Mesenchymal stem cell (in vitro differentiated cells and primary cell): ENCODE measurements at regions not wholly inside any gene's neighbourhood (a gene's known extent, or its start where the extent isn't known, plus 50 kb on each side); places are given as distances from the start of the nearest gene placed in this dataset.

ENCODE experiments used
- DNase-seq: peaks from one replicate; pipeline ENCODE4 v3.0.0-alpha.2; 2013
- H2AFZ ChIP-seq: one replicate; pipeline ENCODE4 v1.6.1; 2013; ENCODE audit warnings: low read depth, mild to moderate bottlenecking, control low read depth, inconsistent platforms, low read length, moderate library complexity
- H2AK5ac ChIP-seq: 2 replicates; pipeline ENCODE4 v1.6.1; 2013; ENCODE audit warnings: low read length, moderate library complexity, mild to moderate bottlenecking, inconsistent platforms; ENCODE audit not compliant: severe bottlenecking
- H2BK120ac ChIP-seq: one replicate; pipeline ENCODE4 v1.6.1; 2013; ENCODE audit warnings: low read depth, mild to moderate bottlenecking, inconsistent platforms, low read length, moderate library complexity
- H2BK12ac ChIP-seq, 2 experiments: one replicate each; pipeline ENCODE4 v1.6.1; 2013; ENCODE audit warnings: inconsistent platforms in 2 of 2, low read length in 2 of 2, mild to moderate bottlenecking in 2 of 2, moderate library complexity in 2 of 2, control low read depth in 1 of 2
- H2BK15ac ChIP-seq: one replicate; pipeline ENCODE4 v1.6.1; 2013; ENCODE audit warnings: mild to moderate bottlenecking, low read depth, inconsistent platforms; ENCODE audit not compliant: poor library complexity, severe bottlenecking
- H2BK5ac ChIP-seq: 2 replicates; pipeline ENCODE4 v1.6.1; 2013; ENCODE audit warnings: low read depth, mild to moderate bottlenecking, low read length, control low read depth, inconsistent platforms; ENCODE audit not compliant: poor library complexity, severe bottlenecking
- H3K14ac ChIP-seq, 2 experiments: one replicate each; pipeline ENCODE4 v1.6.1; 2013; ENCODE audit warnings: inconsistent platforms in 2 of 2, low read length in 2 of 2, control low read depth in 1 of 2, mild to moderate bottlenecking in 1 of 2, moderate library complexity in 1 of 2
- H3K18ac ChIP-seq, 2 experiments: one replicate each; pipeline ENCODE4 v1.6.1; 2013; ENCODE audit warnings: inconsistent platforms in 2 of 2, low read length in 2 of 2, control low read depth in 1 of 2, low read depth in 1 of 2, mild to moderate bottlenecking in 1 of 2
- H3K23ac ChIP-seq, 2 experiments: one replicate each; pipeline ENCODE4 v1.6.1; 2013; ENCODE audit warnings: inconsistent platforms in 2 of 2, low read length in 2 of 2, mild to moderate bottlenecking in 2 of 2, moderate library complexity in 2 of 2, control low read depth in 1 of 2
- H3K27ac ChIP-seq: 2 replicates; pipeline ENCODE4 v1.5.1; 2013; ENCODE audit warnings: mild to moderate bottlenecking, moderate library complexity, low read length, control low read depth, inconsistent platforms; ENCODE audit not compliant: poor library complexity, severe bottlenecking
- H3K27me3 ChIP-seq, 2 experiments: 2 replicates each; pipeline versions ENCODE4 v1.6.1 to v1.7.0; 2013; ENCODE audit warnings: low read length in 2 of 2, mild to moderate bottlenecking in 2 of 2, moderate library complexity in 2 of 2, control low read depth in 1 of 2, inconsistent platforms in 1 of 2; ENCODE audit not compliant: control insufficient read depth in 1 of 2, insufficient read depth in 1 of 2
- H3K36me3 ChIP-seq, 2 experiments: 2 replicates each; pipeline versions ENCODE4 v1.6.1 to v1.7.0; 2013; ENCODE audit warnings: low read length in 2 of 2, control low read depth in 1 of 2, inconsistent platforms in 1 of 2, low read depth in 1 of 2, mild to moderate bottlenecking in 1 of 2; ENCODE audit not compliant: insufficient read depth in 2 of 2, control insufficient read depth in 1 of 2
- H3K4ac ChIP-seq, 2 experiments: one replicate each; pipeline ENCODE4 v1.6.1; 2013; ENCODE audit warnings: inconsistent platforms in 2 of 2, low read length in 2 of 2, mild to moderate bottlenecking in 2 of 2, moderate library complexity in 2 of 2, control low read depth in 1 of 2, low read depth in 1 of 2
- H3K4me1 ChIP-seq: 2 replicates; pipeline ENCODE4 v1.6.1; 2013; ENCODE audit warnings: low read depth, low read length, control low read depth; ENCODE audit not compliant: control insufficient read depth, insufficient read depth
- H3K4me2 ChIP-seq: 2 replicates; pipeline ENCODE4 v1.6.1; 2013; ENCODE audit warnings: low read length, mild to moderate bottlenecking, inconsistent platforms; ENCODE audit not compliant: poor library complexity, severe bottlenecking
- H3K4me3 ChIP-seq, 2 experiments: 2 replicates each; pipeline versions ENCODE4 v1.5.1 to v1.7.0; 2013; ENCODE audit warnings: low read length in 2 of 2, mild to moderate bottlenecking in 2 of 2, control low read depth in 1 of 2, low read depth in 1 of 2; ENCODE audit not compliant: insufficient read depth in 1 of 2
- H3K79me1 ChIP-seq: replicated peaks from 2 replicates; pipeline ENCODE4 v1.6.1; 2013; ENCODE audit warnings: mild to moderate bottlenecking, control low read depth, low read length, inconsistent platforms; ENCODE audit not compliant: poor library complexity, severe bottlenecking
- H3K9ac ChIP-seq: 2 replicates; pipeline ENCODE4 v1.7.0; 2013; ENCODE audit warnings: mild to moderate bottlenecking, low read length, moderate library complexity
- H3K9me3 ChIP-seq: 2 replicates; pipeline ENCODE4 v1.7.0; 2013; ENCODE audit warnings: mild to moderate bottlenecking, low read length; ENCODE audit not compliant: control insufficient read depth
- H4K8ac ChIP-seq: one replicate; pipeline ENCODE4 v1.6.1; 2013; ENCODE audit warnings: inconsistent platforms, mild to moderate bottlenecking, low read length, moderate library complexity
- H4K91ac ChIP-seq: one replicate; pipeline ENCODE4 v1.6.1; 2013; ENCODE audit warnings: mild to moderate bottlenecking, low read length, inconsistent platforms
- WGBS: methylation state at CpG from one replicate; pipeline ENCODE4 v1.1.7; 2013; ENCODE audit warnings: mixed read lengths; 5-methylcytosine and 5-hydroxymethylcytosine counted together

DNA sequence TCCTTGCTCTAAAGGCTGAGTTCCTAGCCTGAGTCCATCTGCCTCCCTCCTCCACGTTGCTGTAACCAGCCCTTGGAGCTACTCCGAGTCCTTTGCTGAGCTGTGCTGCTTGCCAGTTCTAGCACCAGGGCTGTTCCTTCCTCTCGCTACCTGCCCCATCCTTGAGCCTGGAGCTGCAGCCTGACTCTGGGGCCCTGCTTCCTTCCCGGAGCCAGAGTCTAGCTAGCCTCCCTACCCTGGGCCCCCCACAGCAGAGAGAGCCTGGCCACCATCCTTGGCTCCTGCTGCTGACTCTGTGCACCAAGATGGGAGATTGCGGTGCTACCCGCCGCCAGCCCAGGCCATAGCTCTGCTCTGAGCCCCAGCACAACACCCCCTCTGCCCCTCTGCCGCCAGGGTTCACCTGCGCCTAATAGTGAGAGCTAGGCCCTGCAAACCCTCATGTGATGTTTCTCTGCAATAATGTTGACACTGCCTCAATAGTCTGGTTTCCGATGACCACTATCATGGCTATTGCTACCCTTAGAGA, 135.9 kb upstream of the ASB18 start:
- H3K4ac ChIP-seq, result no peak overlapping the region
- no peaks in the 10 kb centered on the region for H3K4me1 ChIP-seq
- no peak overlapping the region for H3K14ac ChIP-seq
- no peaks in the 10 kb centered on the region for H3K9me3 ChIP-seq
- no peak overlapping the region for H3K18ac ChIP-seq
- no peak overlapping the region for H2BK12ac ChIP-seq
- H4K91ac ChIP-seq, result no peak overlapping the region
- DNase-seq, result no peak
- peaks cover 0 to 39% of the 10 kb centered on the region in 2 experiments for H3K27me3 ChIP-seq
- no peak overlapping the region for H2AFZ ChIP-seq
- WGBS, result 90% methylated on average over 10 of the region's 10 CpGs
- H3K36me3 ChIP-seq, result no peaks in the 10 kb centered on the region
- no peak overlapping the region for H3K27ac ChIP-seq
- no peak overlapping the region for H2BK5ac ChIP-seq
- H3K79me1 ChIP-seq, result no peaks in the 10 kb centered on the region
- H3K4me2 ChIP-seq, result no peak overlapping the region
- H2BK15ac ChIP-seq, result no peak overlapping the region
- no peak overlapping the region for H3K9ac ChIP-seq
- H2AK5ac ChIP-seq, result no peak overlapping the region
- H3K4me3 ChIP-seq, result no peak overlapping the region
- no peak overlapping the region for H4K8ac ChIP-seq
- H2BK120ac ChIP-seq, result no peak overlapping the region
- no peak overlapping the region for H3K23ac ChIP-seq

DNA sequence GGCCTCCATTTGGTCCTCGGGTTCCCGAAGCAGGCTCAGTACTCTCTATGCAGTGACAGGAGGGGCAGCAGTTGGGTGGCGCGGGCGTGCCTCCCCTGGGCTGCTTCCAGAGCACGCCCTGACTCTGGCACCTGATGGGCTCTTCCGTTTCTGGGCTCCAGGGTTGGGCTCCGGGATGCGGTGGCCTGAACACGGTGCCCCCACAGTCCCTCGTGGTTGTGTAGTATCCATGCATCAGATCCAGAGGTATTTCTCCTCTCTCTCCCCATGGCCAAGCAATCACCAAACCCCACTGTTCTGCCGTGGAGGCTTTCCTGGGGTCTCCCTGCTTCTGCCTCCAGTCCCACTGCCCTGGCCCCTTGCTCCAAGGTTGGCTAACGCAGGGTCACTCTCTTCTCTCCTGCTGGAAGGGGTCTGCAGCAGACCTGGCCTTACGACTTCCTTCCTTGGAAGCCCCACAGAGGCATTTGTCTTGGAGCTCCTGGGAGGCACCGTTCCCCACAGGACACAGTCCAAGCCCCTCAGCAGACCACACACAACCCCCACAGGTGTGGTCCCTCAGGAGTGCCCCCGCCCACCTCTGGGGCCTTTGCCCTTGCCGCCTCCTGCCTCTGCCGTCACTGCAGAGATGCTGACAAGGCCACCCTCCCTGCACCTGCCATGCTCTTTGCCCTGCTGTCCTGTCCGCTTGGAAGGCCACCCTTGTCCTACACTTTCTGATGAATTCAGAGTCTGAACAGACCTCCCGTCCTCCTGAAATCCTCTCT, 136.6 kb upstream of the ASB18 start:
- no peak overlapping the region for H3K23ac ChIP-seq
- no peak overlapping the region for H3K14ac ChIP-seq
- H3K36me3 ChIP-seq, result no peaks in the 10 kb centered on the region
- H3K4ac ChIP-seq, result no peak overlapping the region
- no peak overlapping the region for H4K8ac ChIP-seq
- H3K79me1 ChIP-seq, result no peaks in the 10 kb centered on the region
- no peak overlapping the region for H2BK5ac ChIP-seq
- no peaks in the 10 kb centered on the region for H3K9me3 ChIP-seq
- H2AFZ ChIP-seq, result no peak overlapping the region
- no peak overlapping the region for H3K4me3 ChIP-seq
- H3K4me1 ChIP-seq, result no peaks in the 10 kb centered on the region
- H3K27me3 ChIP-seq, result peaks cover 0 to 39% of the 10 kb centered on the region in 2 experiments
- no peak overlapping the region for H2AK5ac ChIP-seq
- H3K4me2 ChIP-seq, result no peak overlapping the region
- no peak overlapping the region for H4K91ac ChIP-seq
- no peak overlapping the region for H2BK120ac ChIP-seq
- no peak for DNase-seq
- no peak overlapping the region for H3K9ac ChIP-seq
- 86% methylated on average over 20 of the region's 20 CpGs for WGBS
- no peak overlapping the region for H3K27ac ChIP-seq
- no peak overlapping the region for H2BK15ac ChIP-seq
- H2BK12ac ChIP-seq, result no peak overlapping the region
- no peak overlapping the region for H3K18ac ChIP-seq

DNA sequence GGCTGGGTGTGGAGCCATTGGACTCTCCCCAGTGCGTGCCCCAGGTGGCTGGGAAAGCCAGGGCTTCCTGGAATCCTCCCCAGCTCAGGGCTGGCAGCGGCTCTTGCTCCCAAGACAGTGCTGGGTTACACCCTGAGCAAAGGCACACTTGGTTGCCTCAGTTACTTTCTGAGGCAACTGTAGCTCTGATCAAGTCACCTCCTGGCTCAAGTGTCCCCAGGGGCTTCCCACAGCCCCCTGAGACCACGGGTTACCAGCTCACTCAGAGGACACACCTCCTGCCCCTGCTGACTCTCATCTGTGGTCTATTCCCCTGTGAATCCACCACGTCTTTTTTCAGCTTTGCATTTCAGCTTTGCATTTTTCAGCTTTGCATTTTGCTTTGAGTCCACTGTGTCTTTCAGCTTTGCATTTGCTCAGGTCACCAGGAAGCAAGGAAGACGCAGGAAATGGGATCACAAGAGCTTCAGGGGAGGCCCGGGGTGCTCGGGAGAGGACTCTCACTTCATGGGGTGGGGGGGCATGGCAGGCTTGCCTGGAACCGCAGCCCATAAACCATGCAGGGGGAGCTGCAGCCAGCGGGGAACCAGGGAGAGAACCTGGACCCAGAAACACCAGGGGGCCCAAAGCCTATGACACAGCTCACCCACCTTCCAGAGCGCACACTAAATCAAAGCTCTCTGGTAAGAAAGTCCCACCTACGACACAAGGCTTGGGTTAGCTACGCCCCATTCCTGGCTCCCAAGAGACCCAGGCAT, 138.0 kb upstream of the ASB18 start:
- H2BK12ac ChIP-seq, result no peak overlapping the region
- no peaks in the 10 kb centered on the region for H3K9me3 ChIP-seq
- no peaks in the 10 kb centered on the region for H3K79me1 ChIP-seq
- H3K4ac ChIP-seq, result no peak overlapping the region
- no peak for DNase-seq
- no peak overlapping the region for H2AFZ ChIP-seq
- no peak overlapping the region for H3K27ac ChIP-seq
- H2BK5ac ChIP-seq, result no peak overlapping the region
- H3K18ac ChIP-seq, result no peak overlapping the region
- no peak overlapping the region for H2BK120ac ChIP-seq
- peaks cover 0 to 38% of the 10 kb centered on the region in 2 experiments for H3K27me3 ChIP-seq
- H3K4me1 ChIP-seq, result no peaks in the 10 kb centered on the region
- H3K4me3 ChIP-seq, result no peak overlapping the region
- no peaks in the 10 kb centered on the region for H3K36me3 ChIP-seq
- H3K4me2 ChIP-seq, result no peak overlapping the region
- no peak overlapping the region for H2AK5ac ChIP-seq
- H3K9ac ChIP-seq, result no peak overlapping the region
- no peak overlapping the region for H3K14ac ChIP-seq
- no peak overlapping the region for H4K8ac ChIP-seq
- H4K91ac ChIP-seq, result no peak overlapping the region
- H2BK15ac ChIP-seq, result no peak overlapping the region
- H3K23ac ChIP-seq, result no peak overlapping the region
- WGBS, result 68% methylated on average over 12 of the region's 12 CpGs

DNA sequence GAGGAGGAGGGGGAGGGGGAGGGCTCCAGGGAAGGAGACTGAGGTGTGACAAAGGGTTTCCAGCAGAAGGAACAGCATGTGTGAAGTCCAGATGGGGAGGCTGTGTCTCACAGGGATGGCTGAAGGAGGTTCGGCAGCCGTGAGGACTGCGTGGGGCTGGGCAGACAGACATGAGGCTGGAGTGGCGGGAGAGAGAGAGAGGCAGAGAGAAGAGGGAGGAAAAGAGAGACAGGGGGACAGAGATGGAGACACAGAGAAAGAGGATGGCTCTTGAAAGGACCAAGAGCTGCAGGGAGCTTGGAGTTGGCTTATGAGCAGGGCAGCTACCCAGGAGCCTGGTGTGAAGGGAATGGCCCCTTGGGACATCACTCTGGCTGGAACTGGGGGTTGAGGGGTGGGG, 138.9 kb upstream of the ASB18 start:
- Histone ChIP-seq H3K14ac (no peak overlapping the region), H4K8ac (no peak overlapping the region), H2BK5ac (no peak overlapping the region), H3K9ac (no peak overlapping the region), H4K91ac (no peak overlapping the region), H2BK15ac (no peak overlapping the region), H3K9me3 (peaks cover 1% of the 10 kb centered on the region), H3K4me3 (no peak overlapping the region), H3K36me3 (no peaks in the 10 kb centered on the region), H2AFZ (no peak overlapping the region), H3K23ac (no peak overlapping the region), H3K27ac (no peak overlapping the region), H3K27me3 (peaks cover 0 to 31% of the 10 kb centered on the region in 2 experiments), H3K4ac (no peak overlapping the region), H3K4me1 (no peaks in the 10 kb centered on the region), H3K4me2 (no peak overlapping the region), H2BK12ac (no peak overlapping the region), H2AK5ac (no peak overlapping the region), H2BK120ac (no peak overlapping the region), H3K79me1 (no peaks in the 10 kb centered on the region), H3K18ac (no peak overlapping the region)
- WGBS, result 88% methylated on average over 4 of the region's 4 CpGs
- no peak for DNase-seq
